HepG2 (cell line): ENCODE measurements at regions not wholly inside any gene's neighbourhood (a gene's known extent, or its start where the extent isn't known, plus 50 kb on each side); places are given as distances from the start of the nearest gene placed in this dataset.

Experiments used
- ATAC-seq: fragments of 200-7000 bp; cut with Tn5 transposase; 3 replicates; pipeline ENCODE4 v1.9.1; 2020; ENCODE audit warnings: mild to moderate bottlenecking, moderate library complexity
- BruUV-seq: library from RNA; stranded (reverse); fragments of 400-500 nt; replicated peaks from 2 replicates; lab custom pipeline; 2021; lab: Mats Ljungman, UMichigan
- CTCF ChIA-PET: fragments of 300-600 bp; formaldehyde crosslinking; extraction: SDS; loops from one replicate; lab custom pipeline; 2021; ENCODE audit warnings: low total read pairs, inconsistent platforms, low intra/inter-chr PET ratio; lab: Yijun Ruan, JAX
- POLR2A ChIA-PET: fragments of 350-600 bp; sonication (Branson Sonifier 250); formaldehyde crosslinking; loops from one replicate; lab custom pipeline; 2020; ENCODE audit warnings: antibody characterized with exemption, inconsistent platforms; lab: Yijun Ruan, JAX
- DNase-seq: peaks from one replicate; pipeline ENCODE4 v3.0.0-alpha.2; 2015; ENCODE audit warnings: low spot score
- FAIRE-seq: peaks from 3 replicates; lab custom pipeline; 2011; peaks lifted over from hg19 to GRCh38; lab: Jason Lieb, UNC
- H2AFZ ChIP-seq: one replicate; pipeline ENCODE4 v1.6.1; 2011; ENCODE audit warnings: low read length, inconsistent platforms
- H3K27ac ChIP-seq: fragments of 300-600 bp; 3 replicates; pipeline ENCODE4 v1.8.0; 2011; ENCODE audit warnings: mixed run types, mild to moderate bottlenecking, mixed read lengths, low read length, inconsistent platforms; ENCODE audit not compliant: insufficient read depth; ENCODE audit errors: extremely low read length
- H3K27me3 ChIP-seq, 2 experiments: fragments of 200-600 bp in 1 of 2; 2 replicates in 1 of 2; 3 replicates in 1 of 2; pipeline versions ENCODE4 v1.6.0 to v1.8.0; 2011; ENCODE audit warnings: low read length in 2 of 2, mild to moderate bottlenecking in 2 of 2, moderate library complexity in 2 of 2, inconsistent platforms in 1 of 2; ENCODE audit not compliant: insufficient read depth in 2 of 2, control insufficient read depth in 1 of 2
- H3K36me3 ChIP-seq, 2 experiments: fragments of 200-600 bp in 1 of 2; replicated peaks in 1 of 2; 2 replicates in 1 of 2; 3 replicates in 1 of 2; pipeline versions ENCODE4 v1.5.1 to v1.8.0; 2011; ENCODE audit warnings: low read length in 2 of 2, inconsistent platforms in 1 of 2; ENCODE audit not compliant: insufficient read depth in 2 of 2, control insufficient read depth in 1 of 2
- H3K4me1 ChIP-seq: 2 replicates; pipeline ENCODE4 v1.5.1; 2012; ENCODE audit warnings: low read length, inconsistent platforms; ENCODE audit not compliant: insufficient read depth
- H3K4me2 ChIP-seq: 2 replicates; pipeline ENCODE4 v1.6.0; 2011; ENCODE audit warnings: low read depth, low read length, inconsistent platforms
- H3K4me3 ChIP-seq, 3 experiments: fragments of 200-600 bp in 1 of 3; sonication (generic), shearing (Covaris generic) in 1 of 3; replicated peaks in 1 of 3; 2 replicates each; pipeline ENCODE4 v1.5.1; 2011 to 2016; ENCODE audit warnings: low read length in 3 of 3, inconsistent platforms in 2 of 3, low read depth in 2 of 3, mild to moderate bottlenecking in 2 of 3, control low read depth in 1 of 3, mixed read lengths in 1 of 3; ENCODE audit not compliant: insufficient read depth in 1 of 3
- H3K79me2 ChIP-seq: one replicate; pipeline ENCODE4 v1.6.1; 2011; ENCODE audit warnings: low read length, inconsistent platforms; ENCODE audit not compliant: insufficient read depth
- H3K9ac ChIP-seq: 2 replicates; pipeline ENCODE4 v1.6.0; 2011; ENCODE audit warnings: mild to moderate bottlenecking, low read depth, low read length, inconsistent platforms; ENCODE audit not compliant: insufficient read depth
- H3K9me3 ChIP-seq: 2 replicates; pipeline ENCODE4 v1.5.1; 2012; ENCODE audit warnings: mild to moderate bottlenecking, low read length
- H4K20me1 ChIP-seq: 2 replicates; pipeline ENCODE4 v1.6.0; 2011; ENCODE audit warnings: inconsistent platforms, mild to moderate bottlenecking, low read length, moderate library complexity; ENCODE audit not compliant: insufficient read depth
- DMAP1 ChIP-seq: IDR thresholded peaks from 2 replicates; pipeline ENCODE4 v1.6.1; 2016
- DPF2 ChIP-seq: sonication (generic); formaldehyde crosslinking; IDR thresholded peaks from 2 replicates; pipeline ENCODE4 v1.4.0; 2020; ENCODE audit warnings: mild to moderate bottlenecking, low read depth, missing genetic modification reagents, borderline replicate concordance
- FOXP4 ChIP-seq: sonication (generic); formaldehyde crosslinking; IDR thresholded peaks from 2 replicates; pipeline ENCODE4 v1.4.0; 2020; ENCODE audit warnings: missing genetic modification reagents
- SOX13 ChIP-seq, 3 experiments: fragments of 450-650 bp in 1 of 3; sonication (generic) in 1 of 3; formaldehyde crosslinking in 1 of 3; IDR thresholded peaks in 2 of 3; conservative IDR thresholded peaks in 1 of 3; 2 replicates each; pipeline versions ENCODE4 v1.5.0 to v1.6.1; 2016 to 2020; ENCODE audit warnings: antibody characterized with exemption in 1 of 3, mild to moderate bottlenecking in 1 of 3, missing compliant biosample characterization in 1 of 3, missing genetic modification reagents in 1 of 3, moderate library complexity in 1 of 3
- SOX5 ChIP-seq: IDR thresholded peaks from 2 replicates; pipeline ENCODE4 v1.6.1; 2016; ENCODE audit warnings: borderline replicate concordance
- SOX6 ChIP-seq, 2 experiments: fragments of 450-650 bp in 1 of 2; sonication (generic) in 1 of 2; formaldehyde crosslinking in 1 of 2; IDR thresholded peaks; 2 replicates each; pipeline versions ENCODE4 v1.4.0 to v1.6.1; 2017 to 2020; ENCODE audit warnings: antibody characterized with exemption in 1 of 2, mild to moderate bottlenecking in 1 of 2, missing genetic modification reagents in 1 of 2
- SP5 ChIP-seq: IDR thresholded peaks from 2 replicates; pipeline ENCODE4 v1.6.1; 2016; ENCODE audit warnings: low read depth, borderline replicate concordance
- TEAD3 ChIP-seq: optimal IDR thresholded peaks from 2 replicates; pipeline ENCODE3; 2016; ENCODE audit warnings: borderline replicate concordance
- ZNF101 ChIP-seq: sonication (generic); formaldehyde crosslinking; IDR thresholded peaks from 2 replicates; pipeline ENCODE4 v1.4.0; 2020; ENCODE audit warnings: mild to moderate bottlenecking, low read depth, missing genetic modification reagents, borderline replicate concordance
- ZNF362 ChIP-seq: sonication (generic); formaldehyde crosslinking; IDR thresholded peaks from 2 replicates; pipeline ENCODE4 v1.4.0; 2020; ENCODE audit warnings: missing genetic modification reagents, mild to moderate bottlenecking, borderline replicate concordance
- ZNF546 ChIP-seq: sonication (generic); formaldehyde crosslinking; conservative IDR thresholded peaks from 2 replicates; pipeline ENCODE4 v1.8.1; 2023; ENCODE audit warnings: mild to moderate bottlenecking, missing genetic modification reagents
- ZNF569 ChIP-seq: sonication (generic); formaldehyde crosslinking; IDR thresholded peaks from 2 replicates; pipeline ENCODE4 v1.5.0; 2020; ENCODE audit warnings: mild to moderate bottlenecking, missing genetic modification reagents, moderate library complexity, borderline replicate concordance
- ZSCAN9 ChIP-seq: IDR thresholded peaks from 2 replicates; pipeline ENCODE4 v1.6.1; 2016; ENCODE audit warnings: borderline replicate concordance
- WGBS: methylation state at CpG from one replicate; pipeline ENCODE4 v1.1.6; 2017; ENCODE audit warnings: low lambda C conversion rate; 5-methylcytosine and 5-hydroxymethylcytosine counted together
- in situ Hi-C: cut with HindIII; loops from 2 replicates; pipeline ENCODE4 v1.10.0; 2017; ENCODE audit warnings: low pct_unique_long_range_greater_than_20kb; ENCODE audit not compliant: extremely low pct_ligation_motif_present
- intact Hi-C: fragments of 100-400 bp; cut with micrococcal nuclease; formaldehyde crosslinking; loops from one replicate; pipeline ENCODE4 v1.10.0; 2022; ENCODE audit not compliant: unreplicated experiment
- TF ChIP-seq, protein P1 (sequence below): sonication (generic); formaldehyde crosslinking; IDR thresholded peaks from 2 replicates; pipeline ENCODE4 v1.4.0; 2020; ENCODE audit warnings: missing genetic modification reagents

- H3K27me3 ChIP-seq = no peaks in the 10 kb centered on the region
- H3K9ac ChIP-seq = no peak overlapping the region
- H3K4me1 ChIP-seq = peaks cover 13% of the 10 kb centered on the region
- ATAC-seq (no peak), DNase-seq (no peak), FAIRE-seq (peak; percentile 65)
- BruUV-seq = no TSS peak
- WGBS = 32% methylated on average over 2 of the region's 2 CpGs
- no peak overlapping the region for H3K27ac ChIP-seq
- H3K36me3 ChIP-seq = no peaks in the 10 kb centered on the region
- no peak overlapping the region for H3K4me2 ChIP-seq
- H4K20me1 ChIP-seq = no peaks in the 10 kb centered on the region
- intact Hi-C loops = no loop called here
- ChIA-PET POLR2A (no interaction called here), CTCF (no interaction called here)
- H2AFZ ChIP-seq = no peak overlapping the region
- no peaks in the 10 kb centered on the region for H3K9me3 ChIP-seq
- H3K79me2 ChIP-seq = no peaks in the 10 kb centered on the region
- in situ Hi-C loops = no loop called here
- TF ChIP-seq ZNF569 (CRISPR knock-in tag) = no peak
- no peak for TF ChIP-seq DMAP1
- no peak for TF ChIP-seq ZNF546 (CRISPR knock-in tag)
- TF ChIP-seq ZNF101 = no peak
- H3K4me3 ChIP-seq = no peak overlapping the region
Observed at GRCh38 chr2:156046900-156047299, 285.6 kb downstream of the NR4A2 start.

- no TSS peak for BruUV-seq
- ATAC-seq = peak; percentile 88
- in situ Hi-C loops = no loop called here
- TF ChIP-seq ZNF362 (CRISPR knock-in tag) (peak; percentile 38; the same call in 1 of the 2 replicates), SP5 (CRISPR knock-in tag) (no peak), SOX5 (CRISPR knock-in tag) (peak; percentile 48; the same call in 1 of the 2 replicates), ZSCAN9 (CRISPR knock-in tag) (no peak), SOX13 (IDR thresholded peaks at IDR 0.05) (no peak), SOX13 (CRISPR knock-in tag; conservative IDR thresholded peaks at IDR 0.05 in 1 of 2, IDR thresholded peaks at IDR 0.05 in 1 of 2) (peak in 1 of 2 experiments; percentile 42; a peak in 1 of 4 replicates), TEAD3 (CRISPR knock-in tag) (no peak), DPF2 (CRISPR knock-in tag) (no peak), SOX6 (IDR thresholded peaks at IDR 0.05) (no peak), SOX6 (CRISPR knock-in tag; IDR thresholded peaks at IDR 0.05) (peak; percentile 12; the same call in 1 of the 2 replicates), FOXP4 (CRISPR knock-in tag) (peak; percentile 30; the same call in 1 of the 2 replicates)
- TF ChIP-seq, protein P1, sequence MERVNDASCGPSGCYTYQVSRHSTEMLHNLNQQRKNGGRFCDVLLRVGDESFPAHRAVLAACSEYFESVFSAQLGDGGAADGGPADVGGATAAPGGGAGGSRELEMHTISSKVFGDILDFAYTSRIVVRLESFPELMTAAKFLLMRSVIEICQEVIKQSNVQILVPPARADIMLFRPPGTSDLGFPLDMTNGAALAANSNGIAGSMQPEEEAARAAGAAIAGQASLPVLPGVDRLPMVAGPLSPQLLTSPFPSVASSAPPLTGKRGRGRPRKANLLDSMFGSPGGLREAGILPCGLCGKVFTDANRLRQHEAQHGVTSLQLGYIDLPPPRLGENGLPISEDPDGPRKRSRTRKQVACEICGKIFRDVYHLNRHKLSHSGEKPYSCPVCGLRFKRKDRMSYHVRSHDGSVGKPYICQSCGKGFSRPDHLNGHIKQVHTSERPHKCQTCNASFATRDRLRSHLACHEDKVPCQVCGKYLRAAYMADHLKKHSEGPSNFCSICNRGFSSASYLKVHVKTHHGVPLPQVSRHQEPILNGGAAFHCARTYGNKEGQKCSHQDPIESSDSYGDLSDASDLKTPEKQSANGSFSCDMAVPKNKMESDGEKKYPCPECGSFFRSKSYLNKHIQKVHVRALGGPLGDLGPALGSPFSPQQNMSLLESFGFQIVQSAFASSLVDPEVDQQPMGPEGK (CRISPR knock-in tag) = no peak
Observed at GRCh38 chr2:156042895-156043294, 289.6 kb downstream of the NR4A2 start.

More at GRCh38 chr2:156042895-156043294, 289.6 kb downstream of the NR4A2 start:
- intact Hi-C loops = no loop called here
- H3K4me1 ChIP-seq = peaks cover 17% of the 10 kb centered on the region
- peak; percentile 45 for DNase-seq
- H3K36me3 ChIP-seq = no peaks in the 10 kb centered on the region
- no peaks in the 10 kb centered on the region for H3K27me3 ChIP-seq
- H4K20me1 ChIP-seq = no peaks in the 10 kb centered on the region
- H3K4me3 ChIP-seq = no peak overlapping the region
- FAIRE-seq = peak; percentile 52
- no peaks in the 10 kb centered on the region for H3K79me2 ChIP-seq
- ChIA-PET POLR2A (no interaction called here), CTCF (no interaction called here)
- peak overlapping the region; percentile 1 for H3K27ac ChIP-seq
- H3K4me2 ChIP-seq = no peak overlapping the region
- H3K9ac ChIP-seq = no peak overlapping the region
- H2AFZ ChIP-seq = no peak overlapping the region
- 0 out of 2 replicates have a peak, but pooled peaks cover 4% of the 10 kb centered on the region for H3K9me3 ChIP-seq
